HEK293 (cell line): ENCODE measurements at regions not wholly inside any gene's neighbourhood (a gene's known extent, or its start where the extent isn't known, plus 50 kb on each side); places are given as distances from the start of the nearest gene placed in this dataset.

Experiments
- CTCF ChIA-PET: fragments of 350-600 bp; formaldehyde crosslinking; extraction: SDS; loops from one replicate; lab custom pipeline; 2021; ENCODE audit warnings: antibody characterized with exemption; lab: Yijun Ruan, JAX
- POLR2A ChIA-PET: fragments of 300-600 bp; formaldehyde crosslinking; extraction: SDS; loops from one replicate; lab custom pipeline; 2020; ENCODE audit warnings: antibody characterized with exemption, inconsistent platforms; lab: Yijun Ruan, JAX
- H3K27ac ChIP-seq: fragments of 200-500 bp; sonication (Bioruptor generic); 2 replicates; pipeline ENCODE4 v1.5.1; 2014; ENCODE audit warnings: low read depth, low read length, control low read depth, inconsistent platforms; ENCODE audit errors: extremely low read depth
- H3K36me3 ChIP-seq, 2 experiments: fragments of 200-500 bp in 1 of 2; sonication (Bioruptor generic) in 1 of 2; 1 replicate in 1 of 2; 2 replicates in 1 of 2; pipeline ENCODE4 v1.5.1; 2014 to 2017; ENCODE audit warnings: inconsistent platforms in 2 of 2, low read length in 2 of 2; ENCODE audit not compliant: control insufficient read depth in 2 of 2, insufficient read depth in 1 of 2
- H3K4me1 ChIP-seq: fragments of 200-500 bp; sonication (Bioruptor generic); 2 replicates; pipeline ENCODE4 v1.5.1; 2014; ENCODE audit warnings: mild to moderate bottlenecking, low read length, inconsistent platforms; ENCODE audit not compliant: control insufficient read depth, insufficient read depth
- H3K4me3 ChIP-seq: 2 replicates; pipeline ENCODE4 v1.5.1; 2011; ENCODE audit warnings: low read depth, mild to moderate bottlenecking, control low read depth, low read length, moderate library complexity
- H3K9me3 ChIP-seq: fragments of 200-500 bp; sonication (Bioruptor generic); 2 replicates; pipeline ENCODE4 v1.5.1; 2014; ENCODE audit warnings: low read depth, low read length, inconsistent platforms; ENCODE audit not compliant: control insufficient read depth, insufficient read depth
- GLIS2 ChIP-seq: fragments of 450-650 bp; formaldehyde crosslinking; IDR thresholded peaks from 2 replicates; pipeline ENCODE4 v1.5.1; 2016; ENCODE audit warnings: missing biosample characterization, missing genetic modification characterization
- PATZ1 ChIP-seq: fragments of 450-650 bp; formaldehyde crosslinking; IDR thresholded peaks from 2 replicates; pipeline ENCODE4 v1.5.1; 2016; ENCODE audit warnings: missing biosample characterization, missing genetic modification characterization
- SALL2 ChIP-seq: fragments of 450-650 bp; formaldehyde crosslinking; IDR thresholded peaks from 2 replicates; pipeline ENCODE4 v1.5.0; 2017; ENCODE audit warnings: missing biosample characterization, mild to moderate bottlenecking, missing genetic modification characterization, borderline replicate concordance
- SETDB1 ChIP-seq: IDR thresholded peaks from one replicate; pipeline ENCODE4 v1.6.1; 2017; ENCODE audit warnings: mild to moderate bottlenecking, low read length, moderate library complexity, mixed read lengths; ENCODE audit not compliant: insufficient read length
- SP7 ChIP-seq: fragments of 450-650 bp; formaldehyde crosslinking; IDR thresholded peaks from 2 replicates; pipeline ENCODE4 v1.5.1; 2016; ENCODE audit warnings: missing biosample characterization, missing genetic modification characterization
- YY1 ChIP-seq: fragments of 450-650 bp; formaldehyde crosslinking; IDR thresholded peaks from 2 replicates; pipeline ENCODE4 v1.5.1; 2018; ENCODE audit warnings: missing biosample characterization, missing genetic modification characterization
- ZFP69B ChIP-seq: fragments of 450-650 bp; formaldehyde crosslinking; IDR thresholded peaks from 2 replicates; pipeline ENCODE4 v1.5.1; 2016; ENCODE audit warnings: missing biosample characterization, missing genetic modification characterization
- ZNF112 ChIP-seq: fragments of 450-650 bp; formaldehyde crosslinking; IDR thresholded peaks from 2 replicates; pipeline ENCODE4 v1.5.0; 2017; ENCODE audit warnings: missing biosample characterization, missing genetic modification characterization
- ZNF121 ChIP-seq: fragments of 450-650 bp; formaldehyde crosslinking; IDR thresholded peaks from 2 replicates; pipeline ENCODE4 v1.5.1; 2016; ENCODE audit warnings: missing biosample characterization, missing genetic modification characterization
- ZNF157 ChIP-seq: fragments of 450-650 bp; formaldehyde crosslinking; IDR thresholded peaks from 2 replicates; pipeline ENCODE4 v1.5.1; 2016; ENCODE audit warnings: missing biosample characterization, missing genetic modification characterization
- ZNF16 ChIP-seq: fragments of 450-650 bp; formaldehyde crosslinking; IDR thresholded peaks from 2 replicates; pipeline ENCODE4 v1.5.1; 2016; ENCODE audit warnings: low read depth, missing biosample characterization, missing genetic modification characterization
- ZNF24 ChIP-seq: fragments of 450-650 bp; formaldehyde crosslinking; IDR thresholded peaks from 2 replicates; pipeline ENCODE4 v1.5.1; 2016; ENCODE audit warnings: missing biosample characterization, missing genetic modification characterization
- ZNF335 ChIP-seq: fragments of 450-650 bp; formaldehyde crosslinking; conservative IDR thresholded peaks from 2 replicates; pipeline ENCODE4 v1.5.1; 2016; ENCODE audit warnings: missing biosample characterization, missing genetic modification characterization
- ZNF426 ChIP-seq: fragments of 450-650 bp; formaldehyde crosslinking; IDR thresholded peaks from 2 replicates; pipeline ENCODE4 v1.5.1; 2017; ENCODE audit warnings: missing biosample characterization, missing genetic modification characterization, mild to moderate bottlenecking, inconsistent platforms, moderate library complexity
- ZNF544 ChIP-seq: fragments of 450-650 bp; formaldehyde crosslinking; IDR thresholded peaks from 2 replicates; pipeline ENCODE4 v1.5.0; 2017; ENCODE audit warnings: missing biosample characterization, missing genetic modification characterization
- ZNF548 ChIP-seq: fragments of 450-650 bp; formaldehyde crosslinking; IDR thresholded peaks from 2 replicates; pipeline ENCODE4 v1.5.1; 2016; ENCODE audit warnings: missing biosample characterization, missing genetic modification characterization
- ZNF558 ChIP-seq: fragments of 450-650 bp; formaldehyde crosslinking; IDR thresholded peaks from 2 replicates; pipeline ENCODE4 v1.5.1; 2016; ENCODE audit warnings: missing biosample characterization, missing genetic modification characterization
- ZNF585B ChIP-seq: fragments of 450-650 bp; formaldehyde crosslinking; IDR thresholded peaks from 2 replicates; pipeline ENCODE4 v1.5.1; 2016; ENCODE audit warnings: missing biosample characterization, missing genetic modification characterization
- ZNF645 ChIP-seq: fragments of 450-650 bp; formaldehyde crosslinking; IDR thresholded peaks from 2 replicates; pipeline ENCODE4; 2016; ENCODE audit warnings: missing biosample characterization, missing genetic modification characterization
- ZSCAN23 ChIP-seq: fragments of 450-650 bp; formaldehyde crosslinking; IDR thresholded peaks from 2 replicates; pipeline ENCODE4 v1.5.1; 2016; ENCODE audit warnings: missing biosample characterization, missing genetic modification characterization
- TF ChIP-seq, protein P1 (sequence below): fragments of 450-650 bp; formaldehyde crosslinking; IDR thresholded peaks from 2 replicates; pipeline ENCODE4 v1.5.1; 2016; ENCODE audit warnings: missing biosample characterization, missing genetic modification characterization
- TF ChIP-seq, protein P2 (sequence below): fragments of 450-650 bp; formaldehyde crosslinking; IDR thresholded peaks from 2 replicates; pipeline ENCODE4 v1.5.1; 2016; ENCODE audit warnings: missing biosample characterization, missing genetic modification characterization
- TF ChIP-seq, protein P3 (sequence below): fragments of 450-650 bp; formaldehyde crosslinking; IDR thresholded peaks from 2 replicates; pipeline ENCODE4 v1.5.1; 2016; ENCODE audit warnings: missing biosample characterization, missing genetic modification characterization

DNA sequence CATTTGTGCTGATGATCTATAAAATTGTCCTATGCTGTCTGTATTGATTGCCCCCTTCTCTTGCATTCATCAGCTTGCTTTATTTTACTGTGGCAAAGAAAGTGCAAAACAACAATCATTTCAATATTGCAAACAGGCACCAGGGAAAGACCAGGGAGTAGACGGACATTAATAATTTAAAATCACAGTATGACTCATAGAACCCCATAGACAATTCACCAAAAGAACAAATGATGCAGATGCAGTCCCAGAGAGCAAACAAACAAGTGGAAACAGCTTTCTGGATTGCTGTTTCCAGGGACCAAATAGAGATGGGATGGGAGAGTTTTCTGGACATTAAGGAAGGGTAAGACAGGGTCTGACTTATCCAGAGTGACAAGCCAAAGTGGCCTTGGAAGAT is 70.1 kb downstream of the ABCC12 start (continued):
- TF ChIP-seq ZNF558 (no peak), ZNF544 (no peak), ZNF24 (tag by site-specific recombination) (no peak), ZFP69B (tag by site-specific recombination) (no peak), ZNF426 (no peak), ZSCAN23 (tag by site-specific recombination) (no peak), PATZ1 (tag by site-specific recombination) (no peak), ZNF335 (tag by site-specific recombination) (no peak), ZNF121 (tag by site-specific recombination) (no peak)

GRCh38 chr16:48084826-48085225 is 71.0 kb downstream of the ABCC12 start:
- H3K36me3 ChIP-seq = no peaks in the 10 kb centered on the region
- TF ChIP-seq, protein P1, sequence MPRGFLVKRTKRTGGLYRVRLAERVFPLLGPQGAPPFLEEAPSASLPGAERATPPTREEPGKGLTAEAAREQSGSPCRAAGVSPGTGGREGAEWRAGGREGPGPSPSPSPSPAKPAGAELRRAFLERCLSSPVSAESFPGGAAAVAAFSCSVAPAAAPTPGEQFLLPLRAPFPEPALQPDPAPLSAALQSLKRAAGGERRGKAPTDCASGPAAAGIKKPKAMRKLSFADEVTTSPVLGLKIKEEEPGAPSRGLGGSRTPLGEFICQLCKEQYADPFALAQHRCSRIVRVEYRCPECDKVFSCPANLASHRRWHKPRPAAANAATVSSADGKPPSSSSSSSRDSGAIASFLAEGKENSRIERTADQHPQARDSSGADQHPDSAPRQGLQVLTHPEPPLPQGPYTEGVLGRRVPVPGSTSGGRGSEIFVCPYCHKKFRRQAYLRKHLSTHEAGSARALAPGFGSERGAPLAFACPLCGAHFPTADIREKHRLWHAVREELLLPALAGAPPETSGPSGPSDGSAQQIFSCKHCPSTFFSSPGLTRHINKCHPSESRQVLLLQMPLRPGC (tag by site-specific recombination) = no peak
- no peak for TF ChIP-seq GLIS2 (tag by site-specific recombination)
- TF ChIP-seq ZNF585B = no peak
- no peak for TF ChIP-seq YY1 (tag by site-specific recombination)
- TF ChIP-seq ZNF16 (tag by site-specific recombination) = no peak
- no peak for TF ChIP-seq ZNF548 (tag by site-specific recombination)
- H3K27ac ChIP-seq = no peak overlapping the region
- POLR2A ChIA-PET = no interaction called here
- H3K4me3 ChIP-seq = no peak overlapping the region
- no peaks in the 10 kb centered on the region for H3K4me1 ChIP-seq
- H3K9me3 ChIP-seq = no peaks in the 10 kb centered on the region
- CTCF ChIA-PET = interaction anchor here (0.9 to 1.2 kb wide), 2 partner anchors 33 to 80 kb away, joined by 3 to 5 read pairs; no protein-coding TSS in a partner anchor

DNA sequence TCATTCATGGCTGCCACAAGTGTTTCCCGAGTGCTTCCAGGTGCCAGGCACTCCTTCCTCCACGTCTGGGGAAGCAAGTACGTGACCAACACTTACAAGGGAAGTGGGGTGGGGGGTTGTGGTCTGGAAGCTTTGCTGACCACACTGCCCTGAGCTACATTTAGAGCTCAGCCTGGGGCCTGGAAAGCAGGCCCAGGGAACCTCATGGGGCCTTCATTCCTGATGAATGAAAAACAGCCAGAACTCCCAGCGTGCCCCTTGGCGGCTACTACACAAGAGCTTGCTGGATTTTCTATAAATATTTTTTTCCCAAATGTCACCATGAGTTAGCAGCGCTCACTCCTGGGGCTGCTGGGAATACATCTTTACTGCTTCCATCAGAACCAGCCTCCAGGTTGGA is 73.3 kb downstream of the ABCC12 start:
- Histone ChIP-seq H3K36me3 (no peaks in the 10 kb centered on the region), H3K4me1 (no peaks in the 10 kb centered on the region)
- TF ChIP-seq ZNF645 (tag by site-specific recombination) = no peak
- no peak for TF ChIP-seq SETDB1
- TF ChIP-seq, all 188 proteins: peak for 0
- ChIA-PET CTCF (interaction anchor here (0.9 to 1.2 kb wide), 2 partner anchors 27 to 113 kb away, joined by 4 read pairs; no protein-coding TSS in a partner anchor), POLR2A (no interaction called here)
- no peak overlapping the region for H3K4me3 ChIP-seq
- no peak overlapping the region for H3K27ac ChIP-seq
- no peaks in the 10 kb centered on the region for H3K9me3 ChIP-seq

GRCh38 chr16:48081656-48082055 is 74.1 kb downstream of the ABCC12 start:
- ChIA-PET POLR2A (no interaction called here), CTCF (interaction anchor here (0.9 kb wide), 1 partner anchor 26 kb away, joined by 4 read pairs; no protein-coding TSS in a partner anchor)
- H3K4me3 ChIP-seq = no peak overlapping the region
- no peak overlapping the region for H3K27ac ChIP-seq
- no peaks in the 10 kb centered on the region for H3K9me3 ChIP-seq
- H3K4me1 ChIP-seq = no peaks in the 10 kb centered on the region
- no peaks in the 10 kb centered on the region for H3K36me3 ChIP-seq
- no peak for TF ChIP-seq SALL2 (tag by site-specific recombination)
- TF ChIP-seq ZNF157 = no peak
- no peak for TF ChIP-seq ZNF335 (tag by site-specific recombination)
- TF ChIP-seq, protein P2, sequence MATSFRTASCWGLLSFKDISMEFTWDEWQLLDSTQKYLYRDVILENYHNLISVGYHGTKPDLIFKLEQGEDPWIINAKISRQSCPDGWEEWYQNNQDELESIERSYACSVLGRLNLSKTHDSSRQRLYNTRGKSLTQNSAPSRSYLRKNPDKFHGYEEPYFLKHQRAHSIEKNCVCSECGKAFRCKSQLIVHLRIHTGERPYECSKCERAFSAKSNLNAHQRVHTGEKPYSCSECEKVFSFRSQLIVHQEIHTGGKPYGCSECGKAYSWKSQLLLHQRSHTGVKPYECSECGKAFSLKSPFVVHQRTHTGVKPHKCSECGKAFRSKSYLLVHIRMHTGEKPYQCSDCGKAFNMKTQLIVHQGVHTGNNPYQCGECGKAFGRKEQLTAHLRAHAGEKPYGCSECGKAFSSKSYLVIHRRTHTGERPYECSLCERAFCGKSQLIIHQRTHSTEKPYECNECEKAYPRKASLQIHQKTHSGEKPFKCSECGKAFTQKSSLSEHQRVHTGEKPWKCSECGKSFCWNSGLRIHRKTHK (tag by site-specific recombination) = no peak
- TF ChIP-seq, protein P3, sequence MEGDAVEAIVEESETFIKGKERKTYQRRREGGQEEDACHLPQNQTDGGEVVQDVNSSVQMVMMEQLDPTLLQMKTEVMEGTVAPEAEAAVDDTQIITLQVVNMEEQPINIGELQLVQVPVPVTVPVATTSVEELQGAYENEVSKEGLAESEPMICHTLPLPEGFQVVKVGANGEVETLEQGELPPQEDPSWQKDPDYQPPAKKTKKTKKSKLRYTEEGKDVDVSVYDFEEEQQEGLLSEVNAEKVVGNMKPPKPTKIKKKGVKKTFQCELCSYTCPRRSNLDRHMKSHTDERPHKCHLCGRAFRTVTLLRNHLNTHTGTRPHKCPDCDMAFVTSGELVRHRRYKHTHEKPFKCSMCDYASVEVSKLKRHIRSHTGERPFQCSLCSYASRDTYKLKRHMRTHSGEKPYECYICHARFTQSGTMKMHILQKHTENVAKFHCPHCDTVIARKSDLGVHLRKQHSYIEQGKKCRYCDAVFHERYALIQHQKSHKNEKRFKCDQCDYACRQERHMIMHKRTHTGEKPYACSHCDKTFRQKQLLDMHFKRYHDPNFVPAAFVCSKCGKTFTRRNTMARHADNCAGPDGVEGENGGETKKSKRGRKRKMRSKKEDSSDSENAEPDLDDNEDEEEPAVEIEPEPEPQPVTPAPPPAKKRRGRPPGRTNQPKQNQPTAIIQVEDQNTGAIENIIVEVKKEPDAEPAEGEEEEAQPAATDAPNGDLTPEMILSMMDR = no peak
- TF ChIP-seq SP7 (tag by site-specific recombination) = no peak
- TF ChIP-seq ZNF112 = no peak
